ENCODE measurements at regions not wholly inside any gene's neighbourhood (a gene's known extent, or its start where the extent isn't known, plus 50 kb on each side); places are given as distances from the start of the nearest gene placed in this dataset.

DNA sequence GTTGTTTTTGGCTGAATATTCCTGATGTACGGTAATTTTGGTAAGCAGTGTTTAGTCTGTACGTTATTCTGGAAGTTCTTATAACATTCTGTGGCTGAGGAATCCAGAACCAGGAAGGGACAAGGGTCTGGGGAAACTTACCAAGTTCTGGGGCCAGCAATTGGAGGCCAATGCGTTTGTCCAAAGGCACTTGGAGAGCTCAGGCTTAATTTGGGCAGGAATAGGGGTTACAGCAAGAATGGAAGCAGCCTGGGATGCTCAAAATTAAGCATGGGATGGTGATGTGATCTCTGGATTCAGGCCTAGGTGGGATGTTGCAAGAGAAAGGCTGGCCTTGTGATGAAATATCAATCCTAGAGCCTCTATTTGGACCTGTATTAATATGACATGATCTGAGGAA, 235.2 kb upstream of the NOX3 start:
- no peak for TF ChIP-seq EP300 (IDR thresholded peaks at IDR 0.05)
- TF ChIP-seq, protein P1, sequence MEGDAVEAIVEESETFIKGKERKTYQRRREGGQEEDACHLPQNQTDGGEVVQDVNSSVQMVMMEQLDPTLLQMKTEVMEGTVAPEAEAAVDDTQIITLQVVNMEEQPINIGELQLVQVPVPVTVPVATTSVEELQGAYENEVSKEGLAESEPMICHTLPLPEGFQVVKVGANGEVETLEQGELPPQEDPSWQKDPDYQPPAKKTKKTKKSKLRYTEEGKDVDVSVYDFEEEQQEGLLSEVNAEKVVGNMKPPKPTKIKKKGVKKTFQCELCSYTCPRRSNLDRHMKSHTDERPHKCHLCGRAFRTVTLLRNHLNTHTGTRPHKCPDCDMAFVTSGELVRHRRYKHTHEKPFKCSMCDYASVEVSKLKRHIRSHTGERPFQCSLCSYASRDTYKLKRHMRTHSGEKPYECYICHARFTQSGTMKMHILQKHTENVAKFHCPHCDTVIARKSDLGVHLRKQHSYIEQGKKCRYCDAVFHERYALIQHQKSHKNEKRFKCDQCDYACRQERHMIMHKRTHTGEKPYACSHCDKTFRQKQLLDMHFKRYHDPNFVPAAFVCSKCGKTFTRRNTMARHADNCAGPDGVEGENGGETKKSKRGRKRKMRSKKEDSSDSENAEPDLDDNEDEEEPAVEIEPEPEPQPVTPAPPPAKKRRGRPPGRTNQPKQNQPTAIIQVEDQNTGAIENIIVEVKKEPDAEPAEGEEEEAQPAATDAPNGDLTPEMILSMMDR (IDR thresholded peaks at IDR 0.05) = no peak
- TF ChIP-seq HOXA7 (CRISPR knock-in tag; IDR thresholded peaks at IDR 0.05) = no peak
- no peak for TF ChIP-seq CEBPB (IDR thresholded peaks at IDR 0.05)
- no peak for TF ChIP-seq FOXS1 (CRISPR knock-in tag; IDR thresholded peaks at IDR 0.05)
- no peak for TF ChIP-seq FOSL2 (IDR thresholded peaks at IDR 0.05)
- TF ChIP-seq FOSL2 (CRISPR knock-in tag; IDR thresholded peaks at IDR 0.05) = no peak
- TF ChIP-seq CHD2 (IDR thresholded peaks at IDR 0.05; ENCODE audit: low read length, partially characterized antibody) = no peak

All from A549 (cell line).